ENCODE measurements at regions not wholly inside any gene's neighbourhood (a gene's known extent, or its start where the extent isn't known, plus 50 kb on each side); places are given as distances from the start of the nearest gene placed in this dataset.
"Not testable (repeated sequence)": the region's sequence is repeated elsewhere in the genome, so short reads cannot be mapped to it uniquely, and the experiment has no call there.

- DNase-seq (ENCODE audit: low read depth in 2 of 2) = no peak
Observed at GRCh38 chr13:65155861-65156260, 2074.3 kb downstream of the PCDH9 start.

DNA sequence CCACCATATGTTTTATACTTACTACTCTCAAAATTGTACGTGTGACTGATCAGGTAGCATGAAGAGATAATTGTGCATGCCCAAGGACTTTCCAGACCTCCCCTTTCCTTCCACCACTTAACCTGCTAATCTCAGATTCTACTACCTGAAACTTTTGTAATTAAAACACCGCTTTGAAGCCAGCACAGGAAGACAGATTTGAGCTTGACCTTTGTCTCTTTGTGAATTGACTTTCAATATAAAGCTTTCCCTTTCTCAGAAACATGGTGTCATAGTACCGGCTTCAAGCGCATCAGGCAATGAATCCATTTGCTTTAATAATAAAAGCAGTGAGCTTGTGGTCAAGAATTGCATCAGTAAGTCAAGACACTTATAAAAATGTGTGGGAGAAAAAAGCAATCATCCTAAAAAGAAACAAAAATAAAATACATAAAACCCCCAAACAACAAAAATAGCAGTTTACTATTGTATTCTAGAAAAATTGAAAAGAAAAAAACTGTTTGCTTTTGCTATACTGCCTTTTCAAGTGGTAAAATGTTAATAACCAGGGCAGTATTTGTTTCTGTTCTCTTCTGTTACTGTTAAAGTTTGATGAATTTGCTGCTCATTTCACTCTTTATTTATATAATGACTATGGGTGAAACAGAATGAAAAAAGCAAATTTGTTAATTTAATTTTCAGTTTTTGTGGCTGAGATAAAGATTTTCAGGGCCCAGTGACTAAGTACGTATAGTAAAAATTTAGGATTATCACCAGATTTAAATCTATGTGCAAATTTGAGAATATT lies 2075.3 kb downstream of the PCDH9 start:
- DNase-seq (ENCODE audit: low read depth in 2 of 2) = no peak

GRCh38 chr13:65149687-65150086 lies 2080.4 kb downstream of the PCDH9 start:
- no peak for DNase-seq (ENCODE audit: low read depth in 2 of 2)

DNA sequence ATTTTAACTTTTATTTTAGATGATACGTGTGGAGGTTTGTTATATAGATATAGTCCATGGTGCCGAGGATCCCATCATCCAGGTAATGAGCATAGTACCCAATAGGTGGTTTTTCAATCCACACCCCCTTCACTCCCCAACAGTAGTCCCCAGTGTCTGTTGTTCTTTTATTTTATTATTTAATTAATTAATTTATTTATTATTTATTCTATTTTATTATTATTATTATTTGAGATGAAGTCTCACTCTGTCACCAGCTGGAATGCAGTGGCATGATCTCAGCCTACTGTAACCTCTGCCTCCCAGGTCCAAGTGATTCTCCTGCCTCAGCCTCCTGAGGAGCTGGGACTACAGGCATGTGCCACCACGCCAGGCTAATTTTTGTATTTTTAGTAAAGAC lies 2086.2 kb downstream of the PCDH9 start:
- no peak for DNase-seq (ENCODE audit: low read depth in 2 of 2)

GRCh38 chr13:65133094-65133493 lies 2097.0 kb downstream of the PCDH9 start:
- DNase-seq (ENCODE audit: low read depth in 2 of 2) = no peak

DNA sequence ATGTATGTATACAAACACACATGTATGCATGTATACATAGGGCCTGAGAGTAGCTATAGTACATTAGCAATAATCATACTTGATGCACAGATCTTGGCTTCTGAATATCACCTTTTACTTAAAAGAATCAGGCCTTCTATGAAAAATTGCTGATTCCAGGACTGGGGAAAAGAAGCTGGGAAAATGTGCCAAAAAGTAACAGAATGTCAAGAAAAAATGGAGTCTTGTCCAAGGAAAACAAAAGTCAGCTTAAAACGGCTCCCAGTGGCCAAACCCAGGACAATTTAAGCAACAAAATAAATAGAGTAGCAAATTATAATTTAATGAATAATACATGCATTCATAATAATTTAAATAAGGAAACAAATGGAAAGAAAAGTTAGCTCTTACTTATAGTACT lies 2104.9 kb downstream of the PCDH9 start:
- DNase-seq (ENCODE audit: low read depth in 2 of 2) = no peak

DNA sequence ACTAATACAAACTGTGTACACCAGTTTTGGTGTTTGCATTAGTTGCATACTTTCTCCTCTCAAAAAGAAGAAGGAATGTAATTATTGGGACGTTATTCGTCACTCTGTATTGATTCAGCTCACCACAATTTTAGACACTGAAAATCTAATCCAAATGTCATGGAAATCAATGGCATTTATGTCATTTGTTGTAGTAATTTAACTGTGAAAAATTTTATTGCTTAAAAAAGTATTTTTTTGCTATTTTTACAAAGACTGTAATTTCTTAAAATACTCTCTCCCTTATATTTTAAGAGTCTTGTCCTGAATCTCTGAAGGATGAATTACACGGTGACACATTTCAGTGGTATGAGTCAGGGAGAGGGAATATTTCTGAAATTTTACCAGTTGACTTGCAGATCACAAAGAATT lies 2117.6 kb downstream of the PCDH9 start:
- peak; percentile 61 to 66 for DNase-seq (ENCODE audit: low read depth in 2 of 2)

DNA sequence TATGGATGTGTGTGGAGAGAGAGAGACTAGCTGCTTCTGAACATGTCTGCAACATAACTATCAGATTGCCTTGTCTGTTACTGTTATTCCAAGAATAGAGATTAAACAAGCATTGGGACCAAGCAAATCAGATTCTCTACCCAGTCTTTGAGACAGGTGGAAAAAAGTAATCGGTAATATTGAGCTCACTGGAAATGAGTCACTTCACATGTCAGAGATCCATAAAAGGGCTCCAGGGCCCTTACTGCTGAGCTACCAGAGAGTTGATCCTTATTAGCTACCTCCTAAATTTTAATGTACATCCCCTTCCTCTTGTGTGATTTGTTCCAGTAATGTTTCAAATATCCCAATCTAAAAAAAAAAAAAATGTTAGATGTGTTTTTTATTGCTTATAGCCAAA lies 2118.0 kb downstream of the PCDH9 start:
- DNase-seq (ENCODE audit: low read depth in 2 of 2) = no peak

DNA sequence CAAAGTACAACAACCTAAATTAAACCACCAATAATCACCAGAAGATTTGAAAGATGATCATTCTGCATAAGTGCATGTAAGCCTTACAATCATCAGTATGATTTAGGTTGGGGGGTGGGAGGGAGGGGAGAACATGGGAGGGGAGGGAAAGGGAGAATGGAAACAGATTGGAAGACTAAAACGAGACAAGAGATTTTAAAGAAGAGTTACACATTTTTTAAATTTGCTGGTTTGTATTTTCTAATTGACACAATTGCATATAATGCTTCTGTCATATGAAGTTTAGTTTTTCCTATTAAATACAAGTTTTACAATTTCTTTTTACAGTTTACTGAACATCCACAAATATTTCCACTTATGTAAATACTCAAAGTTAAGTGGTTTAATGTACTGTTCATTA lies 2118.9 kb downstream of the PCDH9 start:
- no peak for DNase-seq (ENCODE audit: low read depth in 2 of 2)

DNA sequence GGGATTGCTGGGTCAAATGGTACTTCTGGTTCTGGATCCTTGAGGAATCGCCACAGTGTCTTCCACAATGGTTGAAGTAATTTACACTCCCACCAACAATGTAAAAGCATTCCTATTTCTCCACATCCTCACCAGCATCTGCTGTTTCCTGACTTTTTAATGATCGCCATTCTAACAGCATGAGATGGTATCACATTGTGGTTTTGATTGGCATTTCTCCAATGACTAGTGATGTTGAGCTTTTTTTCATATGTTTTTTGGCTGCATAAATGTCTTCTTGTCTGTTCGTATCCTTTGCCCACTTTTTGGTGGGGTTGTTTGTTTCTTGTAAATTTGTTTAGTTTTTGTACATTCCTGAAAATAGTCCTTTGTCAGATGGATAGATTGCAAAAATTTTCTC lies 2125.7 kb downstream of the PCDH9 start:
- DNase-seq (ENCODE audit: low read depth in 2 of 2) = not testable (repeated sequence)

GRCh38 chr13:65103351-65103750 lies 2126.8 kb downstream of the PCDH9 start:
- no peak for DNase-seq (ENCODE audit: low read depth in 2 of 2)

GRCh38 chr13:65095161-65096082 lies 2134.7 kb downstream of the PCDH9 start:
- DNase-seq (ENCODE audit: low read depth in 2 of 2) = peak; percentile 30 to 35

DNA sequence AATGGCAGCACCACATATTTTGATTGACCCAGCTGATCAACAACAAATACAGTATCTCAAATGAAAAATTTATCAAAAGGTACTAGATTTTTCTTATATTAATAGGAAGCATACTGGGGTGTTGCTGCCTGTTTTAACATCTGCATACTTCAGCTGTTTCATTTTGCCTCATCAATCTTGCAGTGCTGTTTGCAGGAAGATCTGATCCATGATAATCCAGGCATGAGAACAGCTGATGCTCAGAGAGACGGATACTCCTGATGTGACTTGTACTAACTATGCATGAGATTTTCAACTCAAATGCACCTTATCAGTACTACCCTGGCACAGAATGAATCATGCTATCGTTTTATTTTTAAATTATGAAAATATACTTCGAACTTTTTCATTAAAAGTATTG lies 2136.8 kb downstream of the PCDH9 start:
- DNase-seq (ENCODE audit: low read depth in 2 of 2) = no peak

GRCh38 chr13:65091031-65091430 lies 2139.1 kb downstream of the PCDH9 start:
- DNase-seq (ENCODE audit: low read depth in 2 of 2) = no peak

- DNase-seq (ENCODE audit: low read depth in 2 of 2) = peak in 1 of 2 experiments; percentile 20
Observed at GRCh38 chr13:65090186-65090585, 2139.9 kb downstream of the PCDH9 start.

- no peak for DNase-seq (ENCODE audit: low read depth in 2 of 2)
Observed at GRCh38 chr13:65088906-65089305, 2141.2 kb downstream of the PCDH9 start.

GRCh38 chr13:65085977-65086376 lies 2144.2 kb downstream of the PCDH9 start:
- no peak for DNase-seq (ENCODE audit: low read depth in 2 of 2)

DNA sequence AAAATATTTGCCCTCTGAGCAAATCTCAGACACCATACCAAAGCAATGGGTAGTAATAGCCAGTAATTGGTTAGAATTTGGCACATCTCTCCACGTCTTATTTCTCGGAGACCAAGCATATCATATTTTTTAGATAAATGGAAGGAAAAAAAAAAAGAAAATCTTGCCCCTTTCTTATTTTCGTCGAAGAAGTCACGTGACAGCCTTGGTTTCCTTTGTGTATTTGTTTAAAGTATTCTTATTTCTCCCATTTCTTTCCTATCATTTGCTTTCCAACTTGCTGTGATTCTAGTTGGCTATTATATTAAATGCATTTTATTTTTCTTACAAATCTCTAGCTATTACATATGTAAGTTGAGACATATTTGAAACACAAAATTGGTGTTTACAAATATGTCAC lies 2155.9 kb downstream of the PCDH9 start:
- no peak for DNase-seq (ENCODE audit: low read depth in 2 of 2)

- DNase-seq (ENCODE audit: low read depth in 2 of 2) = no peak
Observed at GRCh38 chr13:65064967-65065366, 2165.2 kb downstream of the PCDH9 start.

DNA sequence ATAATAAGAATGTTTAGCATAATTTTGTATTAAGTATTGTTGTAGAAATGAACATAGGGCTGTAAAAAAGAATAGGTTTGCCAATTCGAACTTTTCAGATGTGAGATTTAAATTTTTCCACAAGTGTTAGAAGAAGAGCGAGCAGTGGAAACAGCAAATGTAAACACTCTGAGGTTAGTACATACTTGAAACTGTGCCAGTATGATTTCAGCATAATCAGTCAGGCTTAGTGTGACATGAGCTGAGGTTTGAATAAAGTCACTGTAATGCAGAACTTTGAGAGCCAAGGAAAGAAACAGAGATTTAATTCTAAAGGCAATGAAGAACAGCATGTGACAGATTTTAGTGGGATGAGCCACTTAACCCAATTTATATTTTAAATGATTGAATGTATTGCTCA lies 2166.4 kb downstream of the PCDH9 start:
- DNase-seq (ENCODE audit: low read depth in 2 of 2) = peak; percentile 79 to 82

- DNase-seq (ENCODE audit: low read depth in 2 of 2) = no peak
Observed at GRCh38 chr13:65057986-65058385, 2172.2 kb downstream of the PCDH9 start.

GRCh38 chr13:65054277-65054676 lies 2175.9 kb downstream of the PCDH9 start:
- DNase-seq (ENCODE audit: low read depth in 2 of 2) = no peak

DNA sequence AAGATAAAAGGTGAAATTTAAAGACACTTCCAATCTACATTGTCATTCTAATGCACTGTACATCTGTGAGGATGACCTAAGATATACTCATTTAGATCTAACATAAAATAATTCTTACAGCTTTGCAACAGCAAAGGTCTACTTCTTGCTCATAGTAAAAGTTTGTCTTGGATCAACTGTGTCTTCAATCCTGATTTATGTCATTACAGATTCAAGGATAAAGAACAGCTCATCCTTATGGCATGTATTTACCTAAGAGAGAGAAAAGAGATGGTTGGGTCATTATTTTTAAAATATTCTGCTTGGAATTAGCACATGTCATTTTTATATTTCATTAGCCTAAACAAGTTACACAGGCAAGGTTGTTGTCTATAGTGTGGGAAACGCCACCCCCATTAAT lies 2193.1 kb downstream of the PCDH9 start:
- DNase-seq (ENCODE audit: low read depth in 2 of 2) = peak in 1 of 2 experiments; percentile 8

Measured in fibroblast of skin of left quadriceps (primary cell).